IPS DF 6.9 (cell line): ENCODE measurements at regions not wholly inside any gene's neighbourhood (a gene's known extent, or its start where the extent isn't known, plus 50 kb on each side); places are given as distances from the start of the nearest gene placed in this dataset.

ENCODE experiments used
- DNase-seq: peaks from one replicate; pipeline ENCODE4 v3.0.0-alpha.2; 2013; ENCODE audit warnings: low read depth, low spot score
- H3K27ac ChIP-seq: one replicate; pipeline ENCODE4 v1.5.1; 2013; ENCODE audit warnings: low read length, control low read depth
- H3K27me3 ChIP-seq: 2 replicates; pipeline ENCODE4 v1.6.1; 2013; ENCODE audit warnings: mild to moderate bottlenecking, low read length; ENCODE audit not compliant: control insufficient read depth, insufficient read depth
- H3K36me3 ChIP-seq: 2 replicates; pipeline ENCODE4 v1.6.1; 2013; ENCODE audit warnings: low read length; ENCODE audit not compliant: control insufficient read depth, insufficient read depth
- H3K4me1 ChIP-seq: 2 replicates; pipeline ENCODE4 v1.6.1; 2013; ENCODE audit warnings: low read length; ENCODE audit not compliant: control insufficient read depth, insufficient read depth
- H3K4me3 ChIP-seq: 2 replicates; pipeline ENCODE4 v1.5.1; 2013; ENCODE audit warnings: mild to moderate bottlenecking, low read length
- H3K9me3 ChIP-seq: 2 replicates; pipeline ENCODE4 v1.6.1; 2013; ENCODE audit warnings: low read length, inconsistent platforms; ENCODE audit not compliant: control insufficient read depth, insufficient read depth
- WGBS: extraction: QIAGEN DNeasy Blood & Tissue Kit; methylation state at CpG from one replicate; pipeline ENCODE4 v1.1.7; 2013; ENCODE audit warnings: mixed read lengths, missing lambda C conversion rate; ENCODE audit not compliant: insufficient read length, insufficient coverage; 5-methylcytosine and 5-hydroxymethylcytosine counted together

- no peak overlapping the region for H3K27ac ChIP-seq
- no peaks in the 10 kb centered on the region for H3K9me3 ChIP-seq
- no peak for DNase-seq
- no peaks in the 10 kb centered on the region for H3K36me3 ChIP-seq
- no peak overlapping the region for H3K4me3 ChIP-seq
- H3K27me3 ChIP-seq = no peaks in the 10 kb centered on the region
- no CpG with 5 or more reads among the region's 5 CpGs for WGBS
- no peaks in the 10 kb centered on the region for H3K4me1 ChIP-seq
These were observed 52.2 kb upstream of the C10orf90 start for GRCh38 chr10:126722726-126723125.

DNA sequence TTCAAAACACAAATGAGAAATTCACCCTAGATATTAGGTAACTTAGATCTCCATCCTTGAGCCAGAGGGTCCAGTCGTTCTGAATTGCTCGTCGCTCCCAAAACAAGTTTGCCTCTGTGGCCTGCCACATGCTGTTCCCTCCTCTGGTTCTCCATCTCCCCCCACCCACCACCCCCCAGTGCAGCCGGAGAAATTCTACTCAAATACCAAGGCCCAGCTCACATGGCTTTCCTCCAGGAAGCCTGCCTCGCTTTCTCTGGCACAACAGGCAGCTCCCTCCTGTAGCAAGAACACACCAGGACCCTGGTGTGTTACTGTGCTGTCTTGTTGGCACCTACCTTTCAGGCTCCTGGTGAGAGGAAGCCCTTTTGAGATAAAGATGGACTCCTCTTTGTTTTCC, 52.7 kb upstream of the C10orf90 start:
- no peak overlapping the region for H3K4me3 ChIP-seq
- WGBS = no CpG with 5 or more reads among the region's 5 CpGs
- H3K27me3 ChIP-seq = no peaks in the 10 kb centered on the region
- no peaks in the 10 kb centered on the region for H3K9me3 ChIP-seq
- H3K27ac ChIP-seq = no peak overlapping the region
- H3K4me1 ChIP-seq = no peaks in the 10 kb centered on the region
- DNase-seq = no peak
- H3K36me3 ChIP-seq = no peaks in the 10 kb centered on the region

DNA sequence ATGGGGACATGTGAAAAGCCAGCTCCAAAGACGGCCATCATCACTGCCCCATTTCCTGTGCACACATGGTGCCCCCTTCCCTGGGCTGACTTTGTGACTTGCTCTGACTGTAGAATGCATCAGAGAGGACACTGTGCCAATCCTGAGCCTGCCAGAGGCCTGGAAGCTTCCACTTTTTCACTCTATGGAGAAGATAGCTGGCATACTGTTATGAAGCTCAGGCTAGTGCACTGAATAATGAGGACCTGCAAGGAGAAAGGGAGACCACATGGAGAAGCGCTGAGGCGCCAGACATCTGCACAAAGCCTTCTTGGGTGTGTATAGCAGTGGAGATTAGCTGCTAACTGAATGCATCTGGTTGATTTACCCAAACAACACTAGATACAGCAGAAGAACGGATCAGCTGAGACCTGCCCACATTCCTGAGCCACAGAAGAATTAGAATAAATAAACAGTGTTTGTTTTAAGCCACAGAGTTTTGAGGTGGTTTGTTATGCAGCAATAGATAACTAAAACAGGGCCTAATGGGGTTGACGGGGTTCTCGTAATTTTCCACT, 58.9 kb upstream of the C10orf90 start:
- no peak for DNase-seq
- Histone ChIP-seq H3K4me3 (no peak overlapping the region), H3K27ac (no peak overlapping the region), H3K36me3 (no peaks in the 10 kb centered on the region), H3K9me3 (no peaks in the 10 kb centered on the region), H3K4me1 (no peaks in the 10 kb centered on the region; the same call in 1 of the 2 replicates), H3K27me3 (no peaks in the 10 kb centered on the region)
- WGBS = no CpG with 5 or more reads among the region's 6 CpGs

GRCh38 chr10:126730856-126731609, 60.5 kb upstream of the C10orf90 start:
- no peaks in the 10 kb centered on the region for H3K36me3 ChIP-seq
- no peaks in the 10 kb centered on the region; the same call in 1 of the 2 replicates for H3K4me1 ChIP-seq
- DNase-seq = no peak
- H3K9me3 ChIP-seq = no peaks in the 10 kb centered on the region
- H3K4me3 ChIP-seq = no peak overlapping the region
- no CpG with 5 or more reads among the region's 4 CpGs for WGBS
- H3K27ac ChIP-seq = no peak overlapping the region
- no peaks in the 10 kb centered on the region for H3K27me3 ChIP-seq

DNA sequence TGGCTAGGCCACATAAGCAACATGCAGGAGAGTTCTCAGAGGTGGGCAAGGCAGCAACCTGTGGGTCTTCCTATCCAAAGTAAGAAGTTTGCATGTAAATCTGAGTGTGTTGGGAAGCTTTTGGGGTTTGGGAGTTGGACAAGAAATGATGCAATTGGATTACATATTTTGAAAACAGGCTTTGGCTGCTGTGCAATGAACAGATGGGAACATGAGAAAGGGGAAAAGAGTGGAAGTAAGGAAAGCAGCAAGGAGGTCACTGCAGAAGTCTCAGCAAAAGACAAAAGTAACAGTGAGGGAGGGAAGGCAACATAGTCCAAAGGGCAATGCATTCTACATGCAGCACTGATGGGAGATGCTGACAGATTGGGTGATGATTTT, 61.1 kb upstream of the C10orf90 start:
- H3K4me1 ChIP-seq = no peaks in the 10 kb centered on the region; the same call in 1 of the 2 replicates
- no peaks in the 10 kb centered on the region for H3K27me3 ChIP-seq
- H3K27ac ChIP-seq = no peak overlapping the region
- H3K4me3 ChIP-seq = no peak overlapping the region
- no peak for DNase-seq
- H3K9me3 ChIP-seq = no peaks in the 10 kb centered on the region
- H3K36me3 ChIP-seq = no peaks in the 10 kb centered on the region

GRCh38 chr10:126732308-126732707, 61.8 kb upstream of the C10orf90 start:
- Histone ChIP-seq H3K27ac (no peak overlapping the region), H3K36me3 (no peaks in the 10 kb centered on the region), H3K9me3 (no peaks in the 10 kb centered on the region), H3K4me1 (no peaks in the 10 kb centered on the region; the same call in 1 of the 2 replicates), H3K4me3 (no peak overlapping the region), H3K27me3 (no peaks in the 10 kb centered on the region)
- no CpG with 5 or more reads among the region's 5 CpGs for WGBS
- DNase-seq = no peak

DNA sequence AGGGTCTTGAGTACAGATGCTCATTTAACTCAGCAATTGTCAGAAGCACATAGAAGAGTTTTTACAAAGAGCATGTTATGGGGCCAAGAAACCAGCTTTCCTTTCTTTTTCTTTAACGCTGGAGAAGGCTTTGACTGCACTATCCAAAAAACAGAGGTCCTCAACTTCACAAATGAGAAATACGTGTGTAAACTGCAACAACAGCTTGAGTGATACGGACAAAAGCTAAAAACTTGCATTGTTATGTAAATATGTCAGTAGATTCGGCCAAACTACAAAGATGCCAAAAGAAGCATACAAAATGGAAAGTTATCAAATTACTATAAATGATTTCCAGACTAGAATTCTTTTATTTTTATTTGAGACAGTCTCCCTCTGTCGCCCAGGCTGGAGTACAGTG, 62.4 kb upstream of the C10orf90 start:
- H3K4me1 ChIP-seq = no peaks in the 10 kb centered on the region; the same call in 1 of the 2 replicates
- no CpG with 5 or more reads among the region's 5 CpGs for WGBS
- no peak for DNase-seq

GRCh38 chr10:126734015-126734414, 63.5 kb upstream of the C10orf90 start:
- no peak for DNase-seq
- no peaks in the 10 kb centered on the region for H3K27me3 ChIP-seq
- no peak overlapping the region for H3K4me3 ChIP-seq
- H3K4me1 ChIP-seq = no peaks in the 10 kb centered on the region; the same call in 1 of the 2 replicates
- no peaks in the 10 kb centered on the region for H3K9me3 ChIP-seq
- no CpG with 5 or more reads among the region's 3 CpGs for WGBS
- H3K27ac ChIP-seq = no peak overlapping the region
- H3K36me3 ChIP-seq = no peaks in the 10 kb centered on the region

More for the DNA sequence above, 62.4 kb upstream of the C10orf90 start:
- Histone ChIP-seq H3K36me3 (no peaks in the 10 kb centered on the region), H3K9me3 (no peaks in the 10 kb centered on the region), H3K27me3 (no peaks in the 10 kb centered on the region), H3K4me3 (no peak overlapping the region), H3K27ac (no peak overlapping the region)

- no peaks in the 10 kb centered on the region for H3K27me3 ChIP-seq
- no peak overlapping the region for H3K4me3 ChIP-seq
- H3K9me3 ChIP-seq = no peaks in the 10 kb centered on the region
- DNase-seq = no peak
- no CpG with 5 or more reads among the region's 3 CpGs for WGBS
- no peak overlapping the region for H3K27ac ChIP-seq
- no peaks in the 10 kb centered on the region for H3K4me1 ChIP-seq
- no peaks in the 10 kb centered on the region for H3K36me3 ChIP-seq
These were observed 64.5 kb upstream of the C10orf90 start for GRCh38 chr10:126734967-126735366.

- Histone ChIP-seq H3K9me3 (no peaks in the 10 kb centered on the region), H3K4me3 (no peak overlapping the region), H3K27me3 (no peaks in the 10 kb centered on the region), H3K27ac (no peak overlapping the region), H3K36me3 (no peaks in the 10 kb centered on the region), H3K4me1 (no peaks in the 10 kb centered on the region)
- DNase-seq = no peak
- no CpG with 5 or more reads among the region's 5 CpGs for WGBS
These were observed 65.6 kb upstream of the C10orf90 start for GRCh38 chr10:126736142-126736541.

DNA sequence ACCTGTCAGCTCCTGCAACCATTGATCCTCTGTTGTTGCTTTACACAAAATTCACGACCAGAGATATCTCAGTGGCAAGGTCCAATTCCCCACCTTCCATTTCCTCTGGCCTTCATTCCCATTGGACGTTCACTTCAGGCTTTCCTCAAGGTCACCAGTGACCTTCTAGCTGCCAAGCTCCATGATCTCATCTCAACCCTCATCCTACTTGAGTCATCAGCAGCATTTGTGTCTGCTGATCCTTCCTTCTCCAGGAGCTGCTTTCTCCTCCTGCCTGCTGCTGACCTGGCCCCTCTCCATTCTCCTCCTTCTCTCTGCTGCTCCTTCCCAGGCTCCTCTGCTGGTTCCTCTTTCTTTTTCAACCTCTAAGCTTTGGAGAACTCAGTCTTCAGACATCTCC, 66.2 kb upstream of the C10orf90 start:
- no peak overlapping the region for H3K4me3 ChIP-seq
- no peaks in the 10 kb centered on the region for H3K4me1 ChIP-seq
- no CpG with 5 or more reads among the region's 2 CpGs for WGBS
- no peaks in the 10 kb centered on the region for H3K9me3 ChIP-seq
- DNase-seq = no peak
- H3K36me3 ChIP-seq = no peaks in the 10 kb centered on the region
- no peak overlapping the region for H3K27ac ChIP-seq
- no peaks in the 10 kb centered on the region for H3K27me3 ChIP-seq
